Thyroid gland (tissue), 4 donors: ENCODE measurements at regions not wholly inside any gene's neighbourhood (a gene's known extent, or its start where the extent isn't known, plus 50 kb on each side); places are given as distances from the start of the nearest gene placed in this dataset.

Source experiments
- DNase-seq, 2 donors: peaks; one replicate each; pipeline ENCODE4 v3.0.0-alpha.2; 2019
- H3K27ac ChIP-seq, 3 donors: fragments of 200-600 bp; sonication (generic); 1 replicate in 2 of 3; 2 replicates in 1 of 3; pipeline ENCODE4 v1.5.1; 2016 to 2019; ENCODE audit warnings: mild to moderate bottlenecking in 1 of 3, moderate library complexity in 1 of 3
- H3K27me3 ChIP-seq: fragments of 200-600 bp; sonication (generic); one replicate; pipeline ENCODE4 v1.5.1; 2019
- H3K36me3 ChIP-seq, 2 donors: fragments of 200-600 bp; sonication (generic); one replicate each; pipeline ENCODE4 v1.5.1; 2016 to 2019
- H3K4me1 ChIP-seq, 2 donors: fragments of 200-600 bp; sonication (generic); one replicate each; pipeline ENCODE4 v1.5.1; 2017 to 2019
- H3K4me3 ChIP-seq, 3 donors: fragments of 200-600 bp; sonication (generic); replicated peaks in 1 of 3; 1 replicate in 2 of 3; 2 replicates in 1 of 3; pipeline ENCODE4 v1.5.1; 2016; ENCODE audit warnings: mild to moderate bottlenecking in 1 of 3
- H3K9me3 ChIP-seq: fragments of 200-600 bp; sonication (generic); one replicate; pipeline ENCODE4 v1.5.1; 2017
- POLR2A ChIP-seq, 2 donors: fragments of 450-650 bp; IDR thresholded peaks; one replicate each; pipeline ENCODE4 v1.6.1; 2017; ENCODE audit warnings: antibody characterized with exemption in 2 of 2, mild to moderate bottlenecking in 2 of 2, moderate library complexity in 1 of 2
- WGBS, 2 donors: methylation state at CpG; one replicate each; pipeline ENCODE4 v1.1.5; 2017; 5-methylcytosine and 5-hydroxymethylcytosine counted together
- intact Hi-C: fragments of 100-400 bp; cut with DNase I; formaldehyde crosslinking; loops from one replicate; pipeline ENCODE4 v1.15.1; 2023
- TF ChIP-seq, protein P1 (sequence below), 6 experiments: fragments of 200-600 bp in 3 of 6; fragments of 450-650 bp in 3 of 6; sonication (generic) in 3 of 6; IDR thresholded peaks; one replicate each; pipeline ENCODE4 v1.5.1; 2016 to 2019; ENCODE audit warnings: antibody characterized with exemption in 6 of 6, mild to moderate bottlenecking in 2 of 6, inconsistent platforms in 1 of 6, moderate library complexity in 1 of 6

- Histone ChIP-seq H3K4me3 (no peak overlapping the region), H3K9me3 (no peaks in the 10 kb centered on the region), H3K27me3 (no peaks in the 10 kb centered on the region), H3K4me1 (no peaks in the 10 kb centered on the region), H3K36me3 (no peaks in the 10 kb centered on the region), H3K27ac (no peak overlapping the region)
- DNase-seq, result no peak
- intact Hi-C loops, result no loop called here
- WGBS, 2 donors, result 90 to 92% methylated on average over 4 of the region's 4 CpGs
- TF ChIP-seq, protein P1, sequence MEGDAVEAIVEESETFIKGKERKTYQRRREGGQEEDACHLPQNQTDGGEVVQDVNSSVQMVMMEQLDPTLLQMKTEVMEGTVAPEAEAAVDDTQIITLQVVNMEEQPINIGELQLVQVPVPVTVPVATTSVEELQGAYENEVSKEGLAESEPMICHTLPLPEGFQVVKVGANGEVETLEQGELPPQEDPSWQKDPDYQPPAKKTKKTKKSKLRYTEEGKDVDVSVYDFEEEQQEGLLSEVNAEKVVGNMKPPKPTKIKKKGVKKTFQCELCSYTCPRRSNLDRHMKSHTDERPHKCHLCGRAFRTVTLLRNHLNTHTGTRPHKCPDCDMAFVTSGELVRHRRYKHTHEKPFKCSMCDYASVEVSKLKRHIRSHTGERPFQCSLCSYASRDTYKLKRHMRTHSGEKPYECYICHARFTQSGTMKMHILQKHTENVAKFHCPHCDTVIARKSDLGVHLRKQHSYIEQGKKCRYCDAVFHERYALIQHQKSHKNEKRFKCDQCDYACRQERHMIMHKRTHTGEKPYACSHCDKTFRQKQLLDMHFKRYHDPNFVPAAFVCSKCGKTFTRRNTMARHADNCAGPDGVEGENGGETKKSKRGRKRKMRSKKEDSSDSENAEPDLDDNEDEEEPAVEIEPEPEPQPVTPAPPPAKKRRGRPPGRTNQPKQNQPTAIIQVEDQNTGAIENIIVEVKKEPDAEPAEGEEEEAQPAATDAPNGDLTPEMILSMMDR (IDR thresholded peaks at IDR 0.05), result no peak
- TF ChIP-seq POLR2A (IDR thresholded peaks at IDR 0.05), result no peak
Measured at GRCh38 chr1:38261574-38261973, 215.0 kb upstream of the POU3F1 start.

DNA sequence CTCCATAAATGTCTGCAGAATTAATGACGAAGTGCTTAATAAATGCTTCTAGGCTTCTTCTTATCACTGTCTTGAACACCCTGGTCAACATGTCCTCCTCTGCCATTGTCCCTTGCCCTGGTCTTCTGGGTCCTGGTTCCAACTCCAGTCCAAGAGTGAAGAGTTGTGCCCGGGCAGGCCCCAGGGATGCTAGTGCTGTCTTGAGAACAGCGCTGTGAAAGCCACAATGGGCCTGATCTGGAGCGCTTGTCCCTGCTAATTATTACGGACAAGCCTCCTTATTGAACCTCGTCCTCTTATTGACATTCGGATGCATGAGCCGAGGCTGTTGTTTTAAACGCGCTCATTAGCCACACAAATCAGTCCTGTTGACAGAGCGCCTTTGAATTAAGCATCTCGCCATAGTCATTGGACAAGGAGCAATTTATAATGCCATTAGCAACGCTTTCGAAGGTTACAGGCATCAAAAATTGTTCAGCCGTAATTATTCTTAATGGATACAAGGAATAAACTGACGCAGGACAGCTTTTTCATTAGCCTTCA is 211.6 kb upstream of the POU3F1 start:
- TF ChIP-seq POLR2A (IDR thresholded peaks at IDR 0.05), result no peak
- TF ChIP-seq, protein P1 (IDR thresholded peaks at IDR 0.05), result no peak
- no peak for DNase-seq
- Histone ChIP-seq H3K9me3 (no peaks in the 10 kb centered on the region), H3K27ac (no peak overlapping the region), H3K4me3 (no peak overlapping the region), H3K4me1 (no peaks in the 10 kb centered on the region), H3K27me3 (no peaks in the 10 kb centered on the region), H3K36me3 (no peaks in the 10 kb centered on the region)
- WGBS, 2 donors, result 69 to 79% methylated on average over 16 of the region's 16 CpGs
- intact Hi-C loops, result no loop called here

GRCh38 chr1:38257374-38257773 is 210.8 kb upstream of the POU3F1 start:
- H3K9me3 ChIP-seq, result no peaks in the 10 kb centered on the region
- H3K27ac ChIP-seq, result no peak overlapping the region
- TF ChIP-seq POLR2A (IDR thresholded peaks at IDR 0.05), result no peak
- TF ChIP-seq, protein P1 (IDR thresholded peaks at IDR 0.05), result no peak
- DNase-seq, result no peak
- WGBS, 2 donors, result 75 to 84% methylated on average over 6 of the region's 6 CpGs
- H3K4me3 ChIP-seq, result no peak overlapping the region
- H3K27me3 ChIP-seq, result no peaks in the 10 kb centered on the region
- no peaks in the 10 kb centered on the region for H3K36me3 ChIP-seq
- intact Hi-C loops, result no loop called here
- no peaks in the 10 kb centered on the region for H3K4me1 ChIP-seq

DNA sequence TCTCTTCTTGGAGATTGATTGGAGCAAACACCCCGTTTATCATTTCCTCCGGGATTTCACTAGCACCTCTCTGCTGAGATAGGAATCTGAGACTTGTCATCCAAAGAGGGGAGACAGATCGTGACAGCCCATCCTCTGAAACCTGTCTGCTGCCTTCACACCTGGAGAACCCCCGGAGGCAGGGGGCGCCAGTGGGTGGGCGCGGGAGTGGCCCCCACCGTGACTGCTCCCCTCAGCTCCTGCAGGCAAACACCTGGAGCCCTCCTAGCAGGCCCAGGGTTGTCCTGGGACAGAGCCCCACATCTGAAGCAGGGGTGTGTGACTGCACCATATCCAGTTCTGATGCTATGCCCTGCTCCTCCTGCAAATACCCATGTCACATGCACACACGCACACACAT is 209.5 kb upstream of the POU3F1 start:
- no peaks in the 10 kb centered on the region for H3K27me3 ChIP-seq
- TF ChIP-seq, protein P1 (IDR thresholded peaks at IDR 0.05), result no peak
- TF ChIP-seq POLR2A (IDR thresholded peaks at IDR 0.05), result no peak
- no peaks in the 10 kb centered on the region for H3K9me3 ChIP-seq
- intact Hi-C loops, result no loop called here
- H3K36me3 ChIP-seq, result no peaks in the 10 kb centered on the region
- no peak overlapping the region for H3K27ac ChIP-seq
- H3K4me1 ChIP-seq, result no peaks in the 10 kb centered on the region
- 54 to 57% methylated on average over 6 to 9 of the region's 9 CpGs for WGBS, 2 donors
- DNase-seq, result no peak
- H3K4me3 ChIP-seq, result no peak overlapping the region

DNA sequence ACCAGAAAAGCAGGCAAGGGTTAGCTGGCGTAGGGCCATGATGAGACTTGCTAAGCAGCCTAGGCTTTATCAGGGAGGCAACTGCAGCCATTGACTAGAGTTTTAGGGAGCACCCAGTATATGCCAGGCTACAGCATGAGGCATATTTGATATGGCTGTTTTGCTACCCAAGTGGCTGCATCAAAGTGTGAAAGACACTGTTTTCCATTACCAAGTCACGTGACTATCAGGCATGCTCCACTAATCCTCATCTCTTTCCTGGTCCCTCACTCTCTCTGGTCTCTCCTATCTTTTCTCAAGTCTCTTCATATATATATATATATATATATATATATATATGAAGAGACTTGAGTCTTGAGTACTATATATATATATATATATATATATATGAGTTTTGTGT is 206.7 kb upstream of the POU3F1 start:
- no peaks in the 10 kb centered on the region for H3K36me3 ChIP-seq
- no peak for TF ChIP-seq POLR2A (IDR thresholded peaks at IDR 0.05)
- TF ChIP-seq, protein P1 (IDR thresholded peaks at IDR 0.05), result no peak
- no peak overlapping the region for H3K27ac ChIP-seq
- intact Hi-C loops, result no loop called here
- H3K9me3 ChIP-seq, result no peaks in the 10 kb centered on the region
- H3K4me3 ChIP-seq, result no peak overlapping the region
- H3K4me1 ChIP-seq, result no peaks in the 10 kb centered on the region
- DNase-seq, result no peak
- 83 to 92% methylated on average over 2 of the region's 2 CpGs for WGBS, 2 donors
- H3K27me3 ChIP-seq, result no peaks in the 10 kb centered on the region
